ENCODE measurements at regions not wholly inside any gene's neighbourhood (a gene's known extent, or its start where the extent isn't known, plus 50 kb on each side); places are given as distances from the start of the nearest gene placed in this dataset.

GRCh38 chr6:91681296-91681695 lies 1094.4 kb upstream of the MAP3K7 start:
- DNase-seq (ENCODE audit: low spot score in 2 of 2, unreplicated experiment in 2 of 2) = no peak
- Mint-ChIP-seq H3K4me3 (no peak overlapping the region), H3K36me3 (no peaks in the 10 kb centered on the region), H3K9me3 (no peaks in the 10 kb centered on the region), H3K27ac (no peak overlapping the region), H3K27me3 (ENCODE audit: low read depth) (peaks cover 13% of the 10 kb centered on the region), H3K4me1 (peaks cover 7% of the 10 kb centered on the region)
- no peak for TF ChIP-seq CTCF (IDR thresholded peaks at IDR 0.05; ENCODE audit: unreplicated experiment)

- DNase-seq (ENCODE audit: low spot score in 2 of 2, unreplicated experiment in 2 of 2) = no peak
- H3K9me3 Mint-ChIP-seq = no peaks in the 10 kb centered on the region
- no peaks in the 10 kb centered on the region for H3K36me3 Mint-ChIP-seq
- TF ChIP-seq CTCF (IDR thresholded peaks at IDR 0.05; ENCODE audit: unreplicated experiment) = no peak
- H3K27me3 Mint-ChIP-seq (ENCODE audit: low read depth) = peaks cover 12% of the 10 kb centered on the region
- H3K4me3 Mint-ChIP-seq = no peak overlapping the region
- H3K27ac Mint-ChIP-seq = no peak overlapping the region
- peaks cover 7% of the 10 kb centered on the region for H3K4me1 Mint-ChIP-seq
Observed at GRCh38 chr6:91678679-91679446, 1092.0 kb upstream of the MAP3K7 start.

- Mint-ChIP-seq H3K27ac (no peak overlapping the region), H3K27me3 (ENCODE audit: low read depth) (peaks cover 2% of the 10 kb centered on the region), H3K36me3 (no peaks in the 10 kb centered on the region), H3K9me3 (no peaks in the 10 kb centered on the region), H3K4me3 (no peak overlapping the region), H3K4me1 (peaks cover 7% of the 10 kb centered on the region)
- no peak for DNase-seq (ENCODE audit: low spot score in 2 of 2, unreplicated experiment in 2 of 2)
- TF ChIP-seq CTCF (IDR thresholded peaks at IDR 0.05; ENCODE audit: unreplicated experiment) = no peak
Observed at GRCh38 chr6:91672201-91672600, 1085.3 kb upstream of the MAP3K7 start.

- no peaks in the 10 kb centered on the region for H3K27me3 Mint-ChIP-seq (ENCODE audit: low read depth)
- TF ChIP-seq CTCF (IDR thresholded peaks at IDR 0.05; ENCODE audit: unreplicated experiment) = no peak
- no peak overlapping the region for H3K27ac Mint-ChIP-seq
- no peaks in the 10 kb centered on the region for H3K36me3 Mint-ChIP-seq
- H3K9me3 Mint-ChIP-seq = no peaks in the 10 kb centered on the region
- H3K4me1 Mint-ChIP-seq = peaks cover 7% of the 10 kb centered on the region
- H3K4me3 Mint-ChIP-seq = no peak overlapping the region
- no peak for DNase-seq (ENCODE audit: low spot score in 2 of 2, unreplicated experiment in 2 of 2)
Observed at GRCh38 chr6:91669871-91670268, 1083.0 kb upstream of the MAP3K7 start.

- H3K27me3 Mint-ChIP-seq (ENCODE audit: low read depth) = no peaks in the 10 kb centered on the region
- H3K36me3 Mint-ChIP-seq = no peaks in the 10 kb centered on the region
- H3K4me1 Mint-ChIP-seq = peaks cover 7% of the 10 kb centered on the region
- no peak overlapping the region for H3K27ac Mint-ChIP-seq
- no peak overlapping the region for H3K4me3 Mint-ChIP-seq
- no peak for DNase-seq (ENCODE audit: low spot score in 2 of 2, unreplicated experiment in 2 of 2)
- no peak for TF ChIP-seq CTCF (IDR thresholded peaks at IDR 0.05; ENCODE audit: unreplicated experiment)
- H3K9me3 Mint-ChIP-seq = peaks cover 4% of the 10 kb centered on the region
Observed at GRCh38 chr6:91669154-91669870, 1082.4 kb upstream of the MAP3K7 start.
